GM23338 (cell line): ENCODE measurements at regions not wholly inside any gene's neighbourhood (a gene's known extent, or its start where the extent isn't known, plus 50 kb on each side); places are given as distances from the start of the nearest gene placed in this dataset.

Experiments used
- CREB1 ChIP-seq: fragments of 250-450 bp; sonication (Bioruptor Pico); IDR thresholded peaks from 2 replicates; pipeline ENCODE4 v1.5.0; 2020; ENCODE audit warnings: low read depth, mild to moderate bottlenecking, moderate library complexity
- CTCF ChIP-seq, 2 experiments: fragments of 200-600 bp in 1 of 2; sonication (generic) in 1 of 2; conservative IDR thresholded peaks; 2 replicates each; pipeline versions ENCODE4 v1.5.1 to v1.6.1; 2016 to 2017; ENCODE audit warnings: antibody characterized with exemption in 2 of 2, low read depth in 2 of 2, mild to moderate bottlenecking in 2 of 2, moderate library complexity in 1 of 2
- ETS1 ChIP-seq: IDR thresholded peaks from 2 replicates; pipeline ENCODE4 v1.6.1; 2016; ENCODE audit warnings: antibody characterized with exemption
- EZH2 ChIP-seq: fragments of 200-600 bp; sonication (generic); IDR thresholded peaks from one replicate; pipeline ENCODE4 v1.8.0; 2017; ENCODE audit warnings: antibody characterized with exemption, mild to moderate bottlenecking, low read depth; ENCODE audit not compliant: unreplicated experiment
- EZH2phosphoT487 ChIP-seq: fragments of 200-600 bp; sonication (generic); IDR thresholded peaks from one replicate; pipeline ENCODE4 v1.8.1; 2018; ENCODE audit warnings: antibody characterized with exemption; ENCODE audit not compliant: unreplicated experiment
- JUNB ChIP-seq: IDR thresholded peaks from one replicate; pipeline ENCODE4 v1.6.1; 2016; ENCODE audit warnings: antibody characterized with exemption; ENCODE audit not compliant: unreplicated experiment
- NANOG ChIP-seq: IDR thresholded peaks from 2 replicates; pipeline ENCODE4 v1.6.1; 2016; ENCODE audit warnings: antibody characterized with exemption, borderline replicate concordance
- POLR2AphosphoS5 ChIP-seq: IDR thresholded peaks from 2 replicates; pipeline ENCODE4 v1.6.1; 2016; ENCODE audit warnings: antibody characterized with exemption, low read depth
- REST ChIP-seq: IDR thresholded peaks from one replicate; pipeline ENCODE4 v1.6.1; 2018; ENCODE audit warnings: antibody characterized with exemption; ENCODE audit not compliant: unreplicated experiment
- STAT1 ChIP-seq: IDR thresholded peaks from one replicate; pipeline ENCODE4 v1.6.1; 2016; ENCODE audit warnings: antibody characterized with exemption; ENCODE audit not compliant: unreplicated experiment
- ZNF114 ChIP-seq: fragments of 250-450 bp; sonication (Bioruptor Pico); IDR thresholded peaks from 2 replicates; pipeline ENCODE4 v1.5.0; 2020; ENCODE audit warnings: mild to moderate bottlenecking, moderate library complexity

- TF ChIP-seq CTCF (conservative IDR thresholded peaks at IDR 0.05; ENCODE audit: low read depth in 2 of 2) (no peak), POLR2AphosphoS5 (no peak), CREB1 (CRISPR knock-in tag) (no peak), EZH2 (no peak), EZH2phosphoT487 (no peak), NANOG (no peak), STAT1 (no peak), REST (no peak), JUNB (no peak), ETS1 (no peak), ZNF114 (CRISPR knock-in tag) (no peak)
Observed at GRCh38 chr4:100754751-100755150, 236.9 kb upstream of the EMCN start.
